CD4-positive, alpha-beta T cell treated with Interleukin-6 for 4 hours (primary cell): ENCODE measurements at regions not wholly inside any gene's neighbourhood (a gene's known extent, or its start where the extent isn't known, plus 50 kb on each side); places are given as distances from the start of the nearest gene placed in this dataset.
"Not testable (repeated sequence)": the region's sequence is repeated elsewhere in the genome, so short reads cannot be mapped to it uniquely, and the experiment has no call there.

Experiments used
- DNase-seq: peaks from one replicate; pipeline ENCODE4 v3.0.0-alpha.2; 2020; ENCODE audit warnings: mixed read lengths

DNA sequence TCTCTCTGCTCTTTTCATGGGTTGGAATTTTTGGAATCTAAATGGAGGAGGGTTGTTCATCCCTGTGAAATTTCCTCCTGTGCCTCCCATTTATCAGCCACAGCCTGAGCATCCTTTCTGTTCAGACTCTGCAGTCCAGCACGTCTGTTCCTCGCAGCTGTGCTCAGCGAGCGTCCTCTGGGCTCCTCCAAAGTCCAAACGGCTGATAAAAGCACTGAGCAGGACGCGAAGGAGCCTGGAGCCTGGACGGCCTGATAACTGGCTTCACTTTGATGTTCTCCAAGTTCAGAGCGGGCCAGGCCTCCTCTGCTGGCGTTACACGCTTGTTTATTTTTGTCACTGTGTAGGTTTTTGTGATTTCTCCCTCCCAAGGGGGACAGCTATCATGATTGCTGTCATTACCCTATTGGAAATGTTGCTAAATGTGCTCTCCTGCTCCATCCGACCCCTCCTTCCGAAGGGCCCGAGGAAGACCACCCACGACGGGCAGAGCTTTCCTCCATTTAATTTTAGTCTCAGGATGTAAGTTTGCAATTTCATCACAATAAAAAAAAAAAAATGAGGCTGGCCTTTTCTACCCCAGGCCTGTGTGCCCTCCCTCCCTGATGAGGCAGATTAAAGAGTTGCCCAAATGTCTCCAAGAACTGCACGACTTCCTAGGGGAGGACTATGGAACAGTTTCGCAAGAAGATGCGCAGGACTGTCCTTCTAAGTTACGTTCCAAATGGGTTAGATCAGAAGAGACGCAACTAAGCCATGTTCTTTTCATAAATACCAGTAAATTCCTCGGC is 290.5 kb upstream of the FOXF1 start:
- DNase-seq: no peak

DNA sequence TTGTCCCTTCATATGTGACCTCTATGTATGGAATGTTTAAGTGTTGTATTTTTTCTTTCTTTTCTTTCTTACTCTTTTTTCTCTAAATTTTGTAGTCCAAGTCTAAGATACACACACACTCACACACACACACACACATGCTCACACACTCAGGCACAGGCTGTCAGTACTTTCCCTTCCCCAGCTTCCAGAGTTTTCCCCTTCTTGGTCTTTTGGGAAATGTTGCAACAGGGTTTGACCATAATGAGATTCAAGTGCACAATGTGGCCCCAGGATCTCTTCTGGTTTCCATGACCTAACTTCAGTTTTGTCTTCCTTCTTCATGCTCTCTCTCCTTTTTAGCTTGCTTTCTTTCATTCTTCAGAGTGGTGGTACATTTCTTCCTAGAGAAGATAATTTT is 289.8 kb upstream of the FOXF1 start:
- DNase-seq: no peak

DNA sequence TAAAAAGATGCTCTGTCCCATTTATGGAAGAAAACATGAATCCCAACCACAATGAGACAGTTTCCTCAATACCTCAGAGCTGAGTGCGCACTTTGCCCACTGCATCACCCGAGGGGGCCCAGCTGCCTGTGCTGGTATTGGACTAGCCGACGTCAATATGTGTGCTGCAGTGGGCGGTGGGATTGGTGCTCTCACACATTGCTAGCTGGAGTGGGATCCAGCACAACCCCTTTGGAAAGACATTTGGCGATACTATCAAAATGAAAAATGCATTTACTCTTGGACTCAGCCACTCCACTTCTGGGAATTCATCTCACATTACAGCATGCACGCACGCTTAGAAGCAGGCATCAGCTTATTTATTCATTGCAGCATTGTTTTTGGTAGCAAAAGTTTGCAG is 289.2 kb upstream of the FOXF1 start:
- DNase-seq: no peak

DNA sequence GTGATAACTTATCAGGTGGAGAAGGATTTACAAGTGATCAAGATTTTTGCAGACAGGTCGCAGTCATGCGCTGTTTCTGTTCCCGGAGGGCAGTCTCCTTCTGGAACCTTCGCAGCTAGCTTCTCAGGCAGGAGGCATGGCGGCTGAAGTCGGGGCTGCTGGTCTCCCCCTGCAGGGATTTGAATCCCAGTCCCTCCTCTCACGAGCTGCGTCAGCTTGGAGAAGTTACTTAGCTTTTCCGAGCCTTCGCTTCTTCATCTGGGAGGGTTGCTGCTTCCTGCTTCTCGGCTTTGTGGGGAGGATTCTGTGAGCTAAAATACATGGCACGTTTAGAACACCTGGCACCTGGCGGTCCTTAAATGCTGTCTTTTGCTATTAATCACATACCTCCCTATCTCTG is 287.8 kb upstream of the FOXF1 start:
- no peak for DNase-seq

DNA sequence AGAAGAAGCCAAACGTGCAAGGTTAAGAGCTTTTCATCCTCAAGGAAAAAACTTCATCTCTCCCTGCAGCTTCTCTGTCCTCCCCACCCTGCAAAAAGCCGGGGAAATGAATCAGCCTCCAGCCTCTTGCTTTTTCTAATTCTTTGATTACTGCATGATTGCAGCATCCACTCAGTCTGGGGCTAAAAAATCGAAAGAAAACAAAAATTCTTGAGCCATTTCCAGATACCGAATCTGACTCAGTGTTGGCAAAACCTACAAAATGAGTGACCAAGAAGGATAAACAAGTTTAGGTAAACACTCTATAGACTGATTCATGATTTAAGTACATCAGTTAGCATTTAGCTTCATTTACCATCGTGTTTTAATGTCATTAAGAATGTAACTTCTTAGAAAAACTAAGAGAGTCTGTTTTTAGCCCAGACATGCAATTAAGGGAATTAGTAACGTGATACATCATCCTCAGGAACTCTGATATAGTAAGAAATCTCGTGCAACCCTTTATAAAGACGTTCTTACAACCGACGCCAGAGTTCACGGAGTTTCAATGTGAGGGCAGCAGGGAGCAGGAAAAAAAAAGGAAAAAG is 287.3 kb upstream of the FOXF1 start:
- DNase-seq: no peak

DNA sequence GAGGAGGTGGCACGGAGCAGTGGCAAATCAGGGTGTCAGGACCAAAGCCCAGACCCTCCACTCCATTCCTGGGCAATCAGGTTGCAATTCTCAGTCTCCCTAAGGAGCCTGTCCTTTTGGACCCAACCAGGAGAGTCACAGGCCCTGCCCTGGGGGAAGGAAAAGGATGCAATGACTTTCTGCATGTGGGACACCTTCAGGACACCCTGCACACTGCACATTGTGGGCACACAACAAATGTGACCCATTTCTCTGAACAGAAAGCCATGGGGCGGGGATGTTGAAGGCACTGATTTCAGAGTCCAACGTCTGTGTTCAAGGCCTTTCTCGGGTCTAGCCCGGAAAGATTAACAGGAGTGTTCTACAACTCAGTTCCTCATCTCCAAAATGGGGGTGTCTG is 286.2 kb upstream of the FOXF1 start:
- DNase-seq: no peak

DNA sequence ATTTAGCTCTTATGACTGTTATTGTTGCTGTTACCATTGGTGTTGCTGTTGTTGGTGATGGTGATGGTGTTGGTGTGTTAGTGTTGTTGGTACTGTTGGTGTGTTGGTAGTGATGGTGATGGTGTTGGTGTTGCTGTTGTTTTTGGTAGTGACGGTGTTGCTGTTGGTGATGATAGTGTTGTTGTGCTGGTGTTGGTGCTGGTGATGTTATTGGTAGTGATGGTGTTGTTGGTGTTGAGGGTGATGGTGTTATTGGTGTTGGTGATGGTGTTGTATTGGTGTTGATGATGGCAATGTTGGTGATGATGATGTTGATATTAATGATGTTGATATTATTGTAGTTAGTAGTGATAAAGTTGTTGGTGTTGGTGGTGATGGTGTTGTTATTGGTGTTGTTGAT is 285.7 kb upstream of the FOXF1 start:
- DNase-seq: no peak

DNA sequence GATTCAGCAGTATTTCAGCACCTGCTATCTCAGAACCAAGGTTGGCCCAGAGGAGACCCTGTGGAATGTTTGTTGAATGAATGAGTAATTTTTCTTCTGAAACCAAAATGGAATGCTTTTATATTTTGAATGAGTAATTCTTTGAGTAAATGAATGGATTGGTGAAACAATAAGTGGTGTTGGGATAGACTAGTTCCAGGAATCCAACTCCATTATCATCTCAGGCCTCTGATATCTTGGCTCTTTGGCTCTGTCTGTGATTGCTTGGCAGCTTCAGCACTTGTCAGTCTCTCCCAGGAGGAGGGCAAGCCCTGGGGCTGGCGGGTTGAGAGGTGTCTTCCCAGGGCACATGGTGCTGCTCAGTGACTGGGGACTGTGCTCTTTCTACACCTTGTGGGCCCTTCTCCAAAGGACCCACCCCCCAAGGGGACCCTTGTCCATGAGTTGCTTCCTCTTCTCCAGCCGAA is 284.4 kb upstream of the FOXF1 start:
- no peak for DNase-seq

DNA sequence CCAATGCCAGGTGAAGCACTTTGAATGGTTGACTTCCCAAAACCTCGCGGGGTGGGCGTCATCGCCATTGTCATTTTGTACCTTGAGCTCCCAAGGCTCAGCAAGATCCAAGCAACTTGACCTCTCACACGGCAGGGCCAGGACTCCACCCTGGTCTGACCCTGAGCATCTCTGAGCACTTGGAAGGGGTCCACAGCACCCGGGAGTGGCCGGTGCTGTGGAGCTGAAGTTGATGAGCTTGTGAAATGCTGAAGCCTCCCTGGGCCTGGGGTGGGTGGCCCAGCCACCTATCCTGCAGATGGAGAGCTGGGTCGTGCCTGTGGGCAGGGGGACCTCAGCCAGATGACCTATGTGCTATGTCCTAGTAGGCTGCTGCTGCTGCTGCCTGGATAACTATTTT is 283.3 kb upstream of the FOXF1 start:
- no peak for DNase-seq

DNA sequence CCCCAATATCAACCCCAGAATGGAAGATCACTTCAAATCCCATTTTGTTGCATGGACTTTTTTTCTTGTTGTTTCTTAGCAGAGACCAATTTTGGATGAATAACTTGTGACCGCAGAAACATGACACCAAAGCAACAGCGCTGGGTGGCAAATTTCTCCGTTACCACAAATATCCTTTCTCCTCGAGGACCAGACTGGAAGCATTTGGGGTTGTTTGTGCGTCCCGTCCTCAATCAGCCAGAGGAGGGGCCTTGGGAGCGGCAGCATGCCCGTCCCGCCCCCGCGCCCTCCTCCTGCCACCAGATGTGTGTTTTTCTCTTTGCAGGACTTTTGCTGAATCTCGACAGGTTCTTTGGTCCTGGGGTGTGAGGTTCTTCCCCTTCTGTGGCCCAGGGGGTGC is 282.5 kb upstream of the FOXF1 start:
- DNase-seq: no peak

DNA sequence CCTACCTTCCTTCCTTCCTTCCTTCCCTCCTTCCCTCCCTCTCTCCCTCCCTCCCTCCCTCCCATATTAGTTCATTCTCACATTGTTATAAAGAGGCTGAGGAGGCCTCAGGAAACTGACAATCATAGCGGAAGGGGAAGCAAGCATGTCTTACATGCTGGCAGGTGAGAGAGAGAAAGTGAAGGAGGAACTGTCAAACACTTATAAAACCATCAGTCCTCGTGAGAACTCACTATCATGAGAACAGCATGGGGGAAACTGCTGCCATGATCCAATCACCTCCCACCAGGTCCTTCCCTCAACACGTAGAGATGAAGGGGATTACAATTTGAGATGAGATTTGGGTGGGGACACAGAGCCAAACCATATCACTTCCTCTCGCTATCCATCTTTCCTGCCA is 281.6 kb upstream of the FOXF1 start:
- DNase-seq: no peak

DNA sequence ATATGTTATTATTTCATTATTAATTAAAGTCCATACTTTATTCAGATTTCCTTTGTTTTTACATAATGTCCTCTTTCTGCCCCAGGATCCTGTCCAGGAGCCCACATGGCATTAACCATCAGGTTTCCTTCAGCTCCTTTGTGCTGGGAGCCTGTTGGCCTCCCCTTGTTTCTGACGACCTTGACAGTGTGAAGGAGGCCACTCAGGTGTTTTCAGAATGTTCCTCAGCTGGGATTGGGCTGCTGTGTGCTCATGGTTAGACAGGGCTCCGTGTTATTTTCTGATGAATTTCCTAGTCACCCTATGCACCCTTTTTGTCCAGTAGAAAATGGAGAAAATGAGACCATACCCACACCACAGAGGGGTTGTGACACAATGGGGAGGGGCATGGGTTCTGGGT is 281.0 kb upstream of the FOXF1 start:
- no peak for DNase-seq

DNA sequence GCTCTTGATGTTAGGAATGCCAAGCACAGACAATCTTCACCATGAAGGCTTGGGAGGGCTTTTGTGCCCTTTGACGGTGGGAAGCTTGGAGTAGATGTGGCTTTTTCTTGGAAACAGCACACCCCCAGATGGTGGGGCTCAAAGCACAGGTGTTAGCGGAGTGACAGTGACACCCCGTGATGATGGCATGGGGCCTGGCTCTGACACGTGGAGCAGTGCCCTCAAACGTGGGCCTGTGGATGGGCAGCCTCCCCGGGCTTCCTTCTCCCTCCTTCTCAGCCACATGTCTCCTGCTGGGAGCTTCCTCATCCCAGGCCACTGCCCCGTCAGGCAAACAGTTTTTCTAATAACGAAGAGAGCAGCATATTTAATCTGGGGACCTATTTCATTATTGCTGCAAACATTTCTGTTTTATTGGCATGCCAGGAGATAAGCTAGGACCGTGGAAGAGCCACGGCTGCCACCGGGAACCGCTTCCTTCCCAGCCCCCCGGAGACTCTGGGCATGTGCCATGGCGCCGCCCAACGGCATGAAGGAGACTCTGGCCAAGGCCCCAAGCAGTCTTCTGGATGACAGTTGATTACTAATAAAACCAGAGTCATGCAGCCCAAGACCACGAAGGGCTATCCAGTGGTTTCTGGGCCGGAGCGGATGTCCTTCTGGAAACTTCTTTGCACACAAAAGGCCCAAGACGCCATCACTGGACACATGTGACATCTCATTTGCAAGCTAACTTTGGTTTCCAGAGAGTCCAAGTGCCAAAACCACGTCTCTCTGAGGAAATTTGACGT is 280.3 kb upstream of the FOXF1 start:
- DNase-seq: no peak

DNA sequence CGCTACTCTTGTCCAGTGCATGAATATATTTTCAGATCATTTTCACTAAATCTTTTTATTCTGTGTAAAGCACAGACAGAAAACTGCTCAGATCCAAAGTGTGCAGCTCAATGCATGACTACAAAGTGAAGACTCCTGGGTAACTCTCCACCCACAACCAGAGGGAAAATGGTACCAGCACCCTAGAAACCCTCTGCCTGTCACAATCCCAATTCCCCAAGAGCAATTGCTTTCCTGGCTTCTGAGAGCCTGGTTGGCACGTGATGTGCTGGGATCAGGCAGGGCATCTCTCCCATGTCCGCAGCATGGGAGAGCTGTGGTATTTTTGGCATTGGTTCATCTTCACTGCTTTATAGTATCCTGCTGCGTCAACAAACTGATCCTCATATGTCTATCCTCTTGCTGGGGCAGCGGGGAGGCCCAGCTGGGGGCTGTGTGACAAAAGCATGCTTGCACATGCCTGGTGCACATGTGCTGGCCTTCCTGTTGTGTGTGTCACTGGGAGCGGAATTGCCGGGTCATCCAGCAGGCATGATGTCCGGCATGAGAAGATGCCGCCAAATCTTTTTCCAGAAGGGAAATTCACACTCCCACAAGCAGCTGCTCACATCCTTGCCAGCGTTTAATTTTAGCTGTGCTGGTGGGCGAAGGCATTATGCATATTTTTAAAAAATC is 278.9 kb upstream of the FOXF1 start:
- DNase-seq: no peak

DNA sequence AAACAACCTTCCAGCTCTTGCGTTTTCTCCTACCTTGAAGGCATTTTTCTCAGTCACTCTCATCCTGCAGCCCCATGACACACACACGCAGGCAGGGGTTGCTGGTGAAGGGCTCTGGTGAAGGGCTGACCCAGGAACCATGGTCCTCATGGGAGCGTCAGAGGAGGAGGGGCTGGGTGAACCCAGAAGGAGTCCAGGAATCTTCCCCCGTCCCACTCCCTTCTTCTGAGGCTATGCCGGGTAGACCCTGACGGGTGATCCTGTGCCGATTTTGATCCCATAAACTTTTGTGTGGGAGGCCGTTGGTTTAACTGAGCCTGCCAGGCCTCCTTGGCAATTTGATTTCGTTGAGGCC is 278.4 kb upstream of the FOXF1 start:
- DNase-seq: no peak

DNA sequence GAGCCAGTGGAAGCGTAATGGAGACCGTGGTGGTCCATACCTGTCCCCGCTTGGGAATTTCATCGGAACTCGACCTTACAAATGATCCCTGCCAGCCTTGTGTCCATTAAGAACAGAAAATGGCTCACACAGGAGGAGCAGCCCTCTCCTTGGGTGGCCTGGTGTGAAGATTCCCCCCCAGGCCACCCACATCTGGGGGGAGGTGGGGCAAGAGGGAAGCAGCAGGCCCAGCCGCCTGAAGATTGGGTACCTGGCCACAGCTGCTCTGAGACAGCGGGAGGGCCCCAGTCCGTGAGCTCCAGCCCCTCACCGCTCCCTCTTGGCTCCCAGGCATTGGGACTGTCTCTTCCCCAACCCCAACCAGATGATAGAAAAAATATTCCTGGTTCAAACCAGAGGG is 277.8 kb upstream of the FOXF1 start:
- DNase-seq: no peak

DNA sequence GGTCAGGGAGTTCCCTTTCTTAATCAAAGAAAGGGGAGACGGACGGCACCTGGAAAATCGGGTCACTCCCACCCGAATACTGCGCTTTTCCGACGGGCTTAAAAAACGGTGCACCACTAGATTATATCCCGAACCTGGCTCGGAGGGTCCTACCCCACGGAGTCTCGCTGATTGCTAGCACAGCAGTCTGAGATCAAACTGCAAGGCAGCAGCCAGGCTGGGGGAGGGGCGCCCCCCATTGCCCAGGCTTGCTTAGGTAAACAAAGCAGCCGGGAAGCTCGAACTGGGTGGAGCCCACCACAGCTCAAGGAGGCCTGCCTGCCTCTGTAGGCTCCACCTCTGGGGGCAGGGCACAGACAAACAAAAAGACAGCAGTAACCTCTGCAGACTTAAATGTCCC is 276.8 kb upstream of the FOXF1 start:
- not testable (repeated sequence) for DNase-seq

DNA sequence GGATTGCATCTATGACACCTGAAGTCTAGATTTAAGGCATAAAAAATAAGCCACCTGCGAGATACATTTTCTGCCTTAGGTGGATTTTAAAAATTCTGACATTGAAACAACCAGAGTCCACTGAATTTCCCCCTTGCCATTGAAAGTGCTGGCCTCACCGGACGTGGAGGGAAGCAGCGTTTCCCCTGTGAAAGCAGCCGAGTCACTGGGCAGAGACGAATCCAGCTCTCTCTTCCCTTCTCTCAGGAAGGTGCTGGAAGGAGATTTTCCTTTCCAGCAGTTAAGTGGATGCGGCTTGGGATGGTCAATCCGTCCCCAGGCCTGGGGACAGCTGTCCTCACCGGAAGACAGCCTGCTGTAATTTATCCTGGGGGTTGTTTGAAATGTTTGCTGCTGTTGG is 270.9 kb upstream of the FOXF1 start:
- DNase-seq: no peak

DNA sequence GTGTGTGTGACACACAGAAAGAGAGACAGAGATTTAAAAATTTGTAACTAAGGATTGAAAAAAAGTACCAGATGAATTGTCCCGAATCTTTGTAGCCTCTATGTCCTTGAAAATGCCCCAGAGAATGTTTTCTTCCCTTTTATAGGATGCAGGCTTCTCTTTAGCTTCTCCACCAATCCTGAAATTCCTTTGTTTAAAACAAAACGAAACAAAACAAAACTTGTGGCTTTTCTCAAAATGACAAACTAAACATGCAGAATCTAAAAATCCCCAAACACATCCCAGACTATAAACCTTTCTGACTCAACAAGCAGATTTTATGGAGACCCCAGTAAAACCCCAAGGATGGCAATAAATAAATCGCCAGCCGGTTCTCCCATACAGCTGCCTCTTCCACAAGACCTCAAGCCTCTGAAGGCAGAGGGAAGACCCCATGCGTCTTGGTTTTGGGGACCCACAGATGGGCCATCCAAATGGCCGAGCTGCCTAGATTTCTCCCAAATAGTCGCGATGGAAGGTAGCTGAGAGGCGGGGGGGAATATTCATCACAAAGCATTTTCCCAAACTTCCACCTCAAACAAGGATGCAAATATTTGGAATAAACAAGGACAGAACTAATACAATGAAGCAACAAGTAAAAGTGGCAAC is 269.5 kb upstream of the FOXF1 start:
- DNase-seq: no peak

DNA sequence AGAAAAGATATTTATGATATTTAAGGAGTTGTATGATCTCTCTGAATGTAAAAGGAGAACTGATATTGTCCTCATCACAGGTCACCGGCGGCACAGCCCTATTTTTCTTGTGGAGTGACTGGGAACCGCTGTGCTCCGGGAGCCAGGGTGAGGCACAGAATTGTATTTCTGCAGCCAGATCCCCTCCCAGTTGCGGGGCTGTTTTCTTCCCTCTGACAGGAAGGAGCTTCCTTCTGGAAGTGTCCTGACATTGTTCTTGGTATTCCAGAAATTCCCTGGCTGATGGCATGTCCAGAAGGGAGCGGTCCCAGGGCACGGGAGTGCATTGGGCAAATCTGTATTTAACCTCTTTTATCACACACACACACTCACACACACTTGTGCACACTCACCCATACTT is 268.6 kb upstream of the FOXF1 start:
- DNase-seq: no peak

DNA sequence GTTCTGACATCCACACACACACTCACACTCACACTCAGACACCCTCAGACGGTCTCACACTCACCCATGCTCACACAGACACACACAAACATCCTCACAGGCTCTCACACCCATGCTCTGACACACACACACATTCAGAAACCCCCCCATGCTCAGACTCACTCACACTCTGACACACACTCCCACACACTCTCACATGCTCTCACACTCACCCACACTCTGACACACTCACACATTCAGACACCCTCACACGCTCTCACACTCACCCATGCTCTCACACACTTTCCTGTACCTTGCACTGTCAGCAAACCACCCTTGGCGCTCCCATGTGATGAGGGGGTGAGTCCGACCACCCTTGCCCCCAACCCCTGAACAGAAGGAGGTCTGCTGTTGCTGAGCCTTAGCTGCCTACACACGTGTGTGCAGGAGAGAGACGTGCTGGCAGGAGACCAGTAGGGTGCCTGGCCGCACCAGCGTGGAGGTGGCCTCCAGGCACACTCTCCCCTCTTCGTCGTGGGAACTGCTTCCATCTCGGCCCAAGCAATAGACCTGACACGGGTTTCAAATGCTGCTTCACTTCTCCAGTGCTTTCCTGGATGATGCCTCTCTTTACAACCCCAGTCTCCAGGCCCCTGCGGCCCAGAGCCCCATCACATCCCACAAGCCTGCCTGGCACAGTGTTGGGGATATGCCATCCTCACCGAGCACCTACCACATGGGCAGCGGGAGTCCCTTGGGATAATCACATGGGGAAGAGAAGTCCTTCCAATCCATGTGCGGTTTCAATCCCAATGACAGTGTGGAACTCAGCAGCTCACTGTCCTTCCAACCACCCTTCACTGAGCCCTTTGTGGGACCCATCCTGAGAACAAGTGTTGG is 267.8 kb upstream of the FOXF1 start:
- no peak for DNase-seq

DNA sequence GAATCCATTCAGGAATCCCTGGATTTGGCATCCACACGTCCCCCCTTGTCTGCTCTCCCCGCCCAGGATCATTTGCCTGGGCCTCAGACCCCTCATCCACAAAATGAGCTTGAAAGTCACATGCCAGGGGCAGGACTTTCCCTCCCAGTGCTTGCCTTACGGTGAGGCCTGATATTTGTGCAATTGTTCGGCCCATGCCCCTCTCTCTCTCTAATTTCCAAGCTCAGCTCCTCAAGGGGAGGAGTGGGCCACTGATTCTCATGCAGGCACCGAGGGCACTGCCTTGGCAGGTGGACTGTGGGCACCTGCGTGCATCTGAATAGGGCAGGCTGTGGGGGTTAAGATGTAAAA is 267.2 kb upstream of the FOXF1 start:
- DNase-seq: no peak
